ENCODE measurements at regions not wholly inside any gene's neighbourhood (a gene's known extent, or its start where the extent isn't known, plus 50 kb on each side); places are given as distances from the start of the nearest gene placed in this dataset.

DNA sequence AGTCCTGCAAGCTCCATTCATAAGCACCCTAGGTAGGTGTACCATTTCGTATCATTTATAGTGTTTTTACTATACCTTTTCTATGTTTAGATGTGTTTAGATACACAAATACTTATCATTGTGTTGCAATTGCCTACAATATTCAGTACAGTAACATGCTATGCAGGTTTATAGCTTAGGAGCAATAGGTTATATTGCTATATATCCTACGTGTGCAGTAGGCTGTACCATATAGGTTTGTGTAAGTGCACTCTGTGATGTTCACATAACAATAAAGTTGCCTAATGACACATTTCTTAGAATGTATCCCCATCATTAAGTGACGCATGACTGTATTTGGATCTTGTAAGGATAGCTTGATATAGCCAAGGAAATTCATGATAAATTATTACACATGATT, 88.6 kb upstream of the CDH20 start:
- Histone ChIP-seq H3K27ac (no peak overlapping the region), H3K4me1 (no peaks in the 10 kb centered on the region), H3K4me3 (no peak overlapping the region), H3K9me3 (no peaks in the 10 kb centered on the region), H3K27me3 (no peaks in the 10 kb centered on the region), H3K36me3 (no peaks in the 10 kb centered on the region)
- DNase-seq (no peak), ATAC-seq (no peak)
- no peak for TF ChIP-seq POLR2A (IDR thresholded peaks at IDR 0.05)
- TF ChIP-seq, protein P1, sequence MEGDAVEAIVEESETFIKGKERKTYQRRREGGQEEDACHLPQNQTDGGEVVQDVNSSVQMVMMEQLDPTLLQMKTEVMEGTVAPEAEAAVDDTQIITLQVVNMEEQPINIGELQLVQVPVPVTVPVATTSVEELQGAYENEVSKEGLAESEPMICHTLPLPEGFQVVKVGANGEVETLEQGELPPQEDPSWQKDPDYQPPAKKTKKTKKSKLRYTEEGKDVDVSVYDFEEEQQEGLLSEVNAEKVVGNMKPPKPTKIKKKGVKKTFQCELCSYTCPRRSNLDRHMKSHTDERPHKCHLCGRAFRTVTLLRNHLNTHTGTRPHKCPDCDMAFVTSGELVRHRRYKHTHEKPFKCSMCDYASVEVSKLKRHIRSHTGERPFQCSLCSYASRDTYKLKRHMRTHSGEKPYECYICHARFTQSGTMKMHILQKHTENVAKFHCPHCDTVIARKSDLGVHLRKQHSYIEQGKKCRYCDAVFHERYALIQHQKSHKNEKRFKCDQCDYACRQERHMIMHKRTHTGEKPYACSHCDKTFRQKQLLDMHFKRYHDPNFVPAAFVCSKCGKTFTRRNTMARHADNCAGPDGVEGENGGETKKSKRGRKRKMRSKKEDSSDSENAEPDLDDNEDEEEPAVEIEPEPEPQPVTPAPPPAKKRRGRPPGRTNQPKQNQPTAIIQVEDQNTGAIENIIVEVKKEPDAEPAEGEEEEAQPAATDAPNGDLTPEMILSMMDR (IDR thresholded peaks at IDR 0.05) = no peak
- intact Hi-C loops (cut with DNase I) = no loop called here
- 43% methylated on average over 3 of the region's 3 CpGs for WGBS (ENCODE audit: insufficient coverage, low coverage, low lambda C conversion rate, missing lambda C conversion rate)

DNA sequence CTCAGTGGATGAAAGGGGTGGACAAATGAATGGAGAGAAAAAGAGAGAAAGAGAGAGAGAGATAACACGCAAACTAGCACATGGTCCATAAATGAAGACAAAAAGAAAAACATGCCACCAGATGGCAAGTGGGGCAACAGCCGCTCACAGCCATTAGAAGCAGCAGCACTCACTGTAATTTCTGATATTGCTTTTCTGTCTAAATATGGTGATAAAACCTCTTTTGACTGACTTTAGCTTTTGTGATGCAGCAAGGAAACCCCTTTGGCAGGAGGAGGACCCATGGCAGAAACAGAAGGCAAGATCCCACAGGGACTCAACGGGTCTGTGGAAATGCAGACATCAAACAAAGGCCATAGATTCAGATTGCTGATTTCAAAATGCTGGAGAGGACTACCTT, 88.0 kb upstream of the CDH20 start:
- H3K4me3 ChIP-seq = no peak overlapping the region
- intact Hi-C loops (cut with DNase I) = no loop called here
- no peaks in the 10 kb centered on the region for H3K9me3 ChIP-seq
- no peak for ATAC-seq
- TF ChIP-seq, protein P1 (IDR thresholded peaks at IDR 0.05) = no peak
- TF ChIP-seq POLR2A (IDR thresholded peaks at IDR 0.05) = no peak
- DNase-seq = no peak
- no peak overlapping the region for H3K27ac ChIP-seq
- 74% methylated on average over 3 of the region's 3 CpGs for WGBS (ENCODE audit: insufficient coverage, low coverage, low lambda C conversion rate, missing lambda C conversion rate)
- H3K27me3 ChIP-seq = no peaks in the 10 kb centered on the region
- no peaks in the 10 kb centered on the region for H3K4me1 ChIP-seq
- H3K36me3 ChIP-seq = no peaks in the 10 kb centered on the region

DNA sequence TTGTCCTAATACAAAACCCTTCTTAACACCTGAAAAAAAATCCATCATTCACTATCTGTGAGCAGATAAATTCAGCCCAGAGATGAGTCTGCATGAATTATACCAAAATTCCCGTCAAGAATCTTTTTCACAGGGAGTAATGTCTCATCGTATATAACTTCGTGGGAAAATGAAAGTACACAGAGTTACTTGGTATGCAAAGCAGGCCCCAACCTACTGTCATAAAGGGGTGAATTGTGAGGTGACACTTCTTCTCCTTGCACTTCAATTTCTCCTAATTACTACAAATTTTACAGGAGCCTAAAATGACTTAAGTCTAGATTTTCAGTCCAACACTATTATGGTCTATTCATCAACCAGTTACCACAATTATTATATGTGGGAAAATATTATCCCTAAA, 84.6 kb upstream of the CDH20 start:
- H3K36me3 ChIP-seq = no peaks in the 10 kb centered on the region

DNA sequence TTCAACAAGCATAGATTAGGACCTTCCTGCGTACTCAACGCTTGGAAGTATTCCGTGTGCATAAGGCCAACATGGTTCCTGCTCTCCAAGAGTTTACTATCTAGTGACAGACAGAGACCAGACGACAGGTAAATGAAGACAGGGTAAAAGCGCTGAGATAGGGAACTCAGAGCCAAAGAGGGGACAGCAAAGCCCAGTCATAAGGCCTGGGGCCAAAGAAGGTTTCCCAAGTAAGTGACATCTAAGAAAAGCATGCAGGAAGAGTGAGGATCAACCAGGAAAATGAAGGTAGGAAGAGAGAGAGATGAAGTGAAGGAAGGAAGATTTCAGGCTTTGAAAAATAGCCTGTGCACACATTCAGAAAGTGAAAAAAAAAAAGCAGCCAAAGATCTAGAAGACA, 76.9 kb upstream of the CDH20 start:
- no peak for ATAC-seq
- TF ChIP-seq, protein P1 (IDR thresholded peaks at IDR 0.05) = no peak
- TF ChIP-seq POLR2A (IDR thresholded peaks at IDR 0.05) = no peak
- 53% methylated on average over 5 of the region's 5 CpGs for WGBS (ENCODE audit: insufficient coverage, low coverage, low lambda C conversion rate, missing lambda C conversion rate)
- intact Hi-C loops (cut with DNase I) = no loop called here
- no peaks in the 10 kb centered on the region for H3K9me3 ChIP-seq
- H3K27me3 ChIP-seq = no peaks in the 10 kb centered on the region
- H3K4me3 ChIP-seq = no peak overlapping the region
- no peak overlapping the region for H3K27ac ChIP-seq
- H3K4me1 ChIP-seq = no peaks in the 10 kb centered on the region
- DNase-seq = no peak
- no peaks in the 10 kb centered on the region for H3K36me3 ChIP-seq

More for the DNA sequence above, 84.6 kb upstream of the CDH20 start:
- 47% methylated on average over 3 of the region's 3 CpGs for WGBS (ENCODE audit: insufficient coverage, low coverage, low lambda C conversion rate, missing lambda C conversion rate)
- Histone ChIP-seq H3K4me3 (no peak overlapping the region), H3K4me1 (no peaks in the 10 kb centered on the region), H3K27me3 (no peaks in the 10 kb centered on the region), H3K27ac (no peak overlapping the region), H3K9me3 (no peaks in the 10 kb centered on the region)
- intact Hi-C loops (cut with DNase I) = no loop called here
- ATAC-seq (no peak), DNase-seq (no peak)
- TF ChIP-seq POLR2A (IDR thresholded peaks at IDR 0.05) = no peak
- TF ChIP-seq, protein P1 (IDR thresholded peaks at IDR 0.05) = no peak

DNA sequence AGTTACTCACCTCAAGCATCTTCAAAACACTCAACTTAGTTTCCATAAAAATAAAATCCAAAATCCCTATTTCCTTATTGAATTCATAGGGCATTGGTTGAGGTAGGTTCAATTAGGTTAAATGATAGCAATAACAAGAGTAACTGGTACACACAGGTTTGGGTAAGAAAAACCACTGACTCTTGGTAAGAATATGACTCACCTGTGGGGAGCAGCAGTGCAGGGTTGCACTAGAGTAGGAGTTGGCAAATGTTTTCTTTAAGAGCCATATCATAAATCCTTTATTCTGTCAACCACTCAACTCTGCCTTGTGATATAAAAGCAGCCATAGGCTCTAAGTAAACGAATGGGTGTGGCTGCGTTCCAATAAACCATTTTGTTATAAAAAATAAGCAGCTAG, 71.4 kb upstream of the CDH20 start:
- Histone ChIP-seq H3K27me3 (no peaks in the 10 kb centered on the region), H3K27ac (no peak overlapping the region), H3K36me3 (no peaks in the 10 kb centered on the region), H3K9me3 (no peaks in the 10 kb centered on the region), H3K4me1 (no peaks in the 10 kb centered on the region), H3K4me3 (no peak overlapping the region)
- WGBS (ENCODE audit: insufficient coverage, low coverage, low lambda C conversion rate, missing lambda C conversion rate) = 50% methylated on average over 2 of the region's 2 CpGs
- TF ChIP-seq, protein P1 (IDR thresholded peaks at IDR 0.05) = no peak
- TF ChIP-seq POLR2A (IDR thresholded peaks at IDR 0.05) = no peak
- DNase-seq (no peak), ATAC-seq (no peak)
- intact Hi-C loops (cut with DNase I) = no loop called here
